SKM-1 (cell line): ENCODE measurements at regions not wholly inside any gene's neighbourhood (a gene's known extent, or its start where the extent isn't known, plus 50 kb on each side); places are given as distances from the start of the nearest gene placed in this dataset.

Experiments used
- DNase-seq: peaks from one replicate; lab custom pipeline; 2025; ENCODE audit not compliant: unreplicated experiment; lab: John Stamatoyannopoulos, UW

- DNase-seq, result no peak
Measured at GRCh38 chr13:40434516-40435397, 231.7 kb downstream of the FOXO1 start.

DNA sequence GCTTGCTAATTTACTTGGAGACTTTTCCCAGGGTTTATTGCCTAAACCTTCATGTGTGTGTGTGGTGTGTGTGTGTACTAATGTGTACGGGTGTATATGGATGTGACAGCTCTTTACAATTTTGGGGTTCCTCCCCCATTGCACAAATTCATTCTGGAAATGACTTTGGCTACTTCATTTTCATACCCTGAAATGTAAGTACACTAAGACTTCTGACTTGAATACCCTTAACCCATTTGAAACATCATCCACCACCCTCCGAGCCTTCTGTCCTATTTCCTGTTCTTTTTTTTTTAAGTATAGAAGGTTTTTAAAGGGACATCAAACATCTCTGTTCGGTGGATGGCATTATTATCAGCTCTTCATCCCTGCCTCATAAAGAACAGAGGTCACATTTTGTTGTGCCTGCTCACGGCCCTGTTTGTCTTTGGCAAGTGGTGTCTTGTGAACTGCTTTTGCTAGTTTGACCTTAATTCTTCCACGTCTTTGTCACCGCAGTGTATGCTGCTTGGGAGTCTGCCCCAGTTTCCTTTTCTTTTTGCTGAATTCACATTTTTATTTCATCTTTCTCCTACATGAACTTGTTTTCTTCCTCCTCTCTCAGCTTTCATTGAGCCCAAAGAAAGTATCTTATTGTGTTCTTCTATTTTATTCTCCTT is 228.3 kb downstream of the FOXO1 start:
- no peak for DNase-seq

DNA sequence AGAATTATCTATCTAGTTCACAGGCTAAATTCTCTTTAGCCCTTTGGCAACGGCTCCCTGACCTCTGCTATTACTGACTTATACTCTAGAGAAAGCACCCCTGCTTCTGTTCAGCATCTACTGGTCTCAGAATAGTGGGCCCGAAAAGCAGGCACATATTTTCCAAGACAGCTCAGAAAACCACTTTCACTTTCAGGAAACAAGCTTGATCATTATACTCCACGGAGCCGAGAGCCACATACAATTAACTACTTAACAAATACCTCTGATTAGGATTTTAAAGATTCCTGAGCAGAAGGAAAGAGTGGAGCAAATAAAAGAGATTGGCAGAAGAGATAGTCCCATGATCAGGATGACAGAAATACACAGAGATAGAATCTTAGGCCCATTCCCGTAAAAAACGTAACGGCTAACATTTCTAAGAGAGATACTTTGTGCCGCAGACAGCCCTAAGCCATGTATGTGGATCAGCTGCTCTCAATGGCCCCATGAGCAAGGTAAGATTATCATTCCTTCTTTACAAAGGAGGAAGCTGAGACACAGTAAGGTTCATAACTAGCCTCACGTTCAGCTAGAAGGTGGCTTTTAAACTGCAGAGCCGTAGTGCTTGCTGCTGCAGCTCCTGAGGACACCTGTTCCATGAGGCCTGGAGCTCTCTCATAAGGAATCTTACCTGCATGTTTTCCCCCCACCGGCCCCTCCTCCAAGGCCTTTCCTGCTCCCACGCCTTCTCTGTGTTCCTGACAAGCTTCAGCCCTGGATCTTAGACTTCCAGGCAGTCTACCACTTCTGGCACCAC is 227.2 kb downstream of the FOXO1 start:
- no peak for DNase-seq

DNA sequence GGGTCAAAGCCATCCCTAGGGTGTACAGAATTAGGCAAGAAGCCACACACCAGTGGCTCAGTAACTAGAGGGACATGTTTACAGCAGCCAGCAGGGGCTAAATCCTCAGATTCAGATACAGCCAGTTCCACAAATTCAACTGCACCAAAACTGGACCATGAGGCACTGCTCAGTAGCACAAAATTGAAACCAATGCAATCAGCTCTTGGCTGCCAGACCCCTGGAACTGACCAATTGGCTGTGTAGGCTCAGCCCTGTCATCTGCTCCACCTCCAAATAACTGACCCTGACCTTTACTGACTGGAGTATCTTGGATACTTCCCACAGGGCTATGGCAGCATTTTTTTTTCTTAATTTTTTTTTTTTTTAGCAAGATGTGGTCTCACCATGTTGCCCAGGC is 226.5 kb downstream of the FOXO1 start:
- DNase-seq, result no peak

- no peak for DNase-seq
Measured at GRCh38 chr13:40440990-40441820, 225.2 kb downstream of the FOXO1 start.

DNA sequence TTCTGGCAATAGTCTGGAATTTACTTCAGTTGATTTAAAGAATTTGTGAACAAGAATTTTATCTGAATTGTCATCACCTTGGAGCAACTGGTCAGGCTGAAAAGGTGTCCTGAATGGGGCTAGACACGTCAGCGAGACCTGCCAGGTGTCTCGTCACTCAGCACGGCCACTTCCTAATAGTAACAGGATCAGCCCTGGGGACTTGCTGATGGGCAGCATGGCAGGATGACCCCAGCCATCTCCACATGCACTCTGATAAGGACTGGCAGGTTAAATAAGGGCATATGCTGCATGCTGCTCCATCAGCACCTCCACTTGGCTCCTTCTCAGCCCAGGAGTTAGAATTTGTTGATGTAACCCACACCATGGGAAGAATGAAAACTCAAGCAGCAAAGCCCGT is 224.2 kb downstream of the FOXO1 start:
- no peak for DNase-seq

GRCh38 chr13:40442826-40443225 is 223.6 kb downstream of the FOXO1 start:
- DNase-seq, result no peak

DNA sequence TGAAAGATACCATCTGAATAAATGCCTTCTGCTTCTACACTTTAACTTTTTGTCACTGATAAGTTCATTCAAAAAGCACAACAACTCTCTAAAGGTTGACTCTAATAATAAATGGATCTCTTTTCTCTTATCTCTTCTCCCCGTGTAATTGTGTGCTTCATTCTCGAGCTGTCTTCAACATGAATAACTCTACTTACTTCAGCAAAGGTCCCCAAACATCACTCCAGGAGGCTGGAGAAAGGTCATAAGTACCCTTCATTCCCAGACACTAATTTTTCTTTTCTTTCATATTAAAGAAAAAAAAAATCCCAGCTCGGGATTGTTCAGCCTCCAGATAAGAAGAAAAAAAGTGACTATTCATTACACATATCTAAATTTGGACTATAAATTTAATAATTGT is 222.2 kb downstream of the FOXO1 start:
- DNase-seq, result no peak

GRCh38 chr13:40445557-40445990 is 220.9 kb downstream of the FOXO1 start:
- DNase-seq, result no peak

GRCh38 chr13:40446365-40446764 is 220.1 kb downstream of the FOXO1 start:
- DNase-seq, result no peak

DNA sequence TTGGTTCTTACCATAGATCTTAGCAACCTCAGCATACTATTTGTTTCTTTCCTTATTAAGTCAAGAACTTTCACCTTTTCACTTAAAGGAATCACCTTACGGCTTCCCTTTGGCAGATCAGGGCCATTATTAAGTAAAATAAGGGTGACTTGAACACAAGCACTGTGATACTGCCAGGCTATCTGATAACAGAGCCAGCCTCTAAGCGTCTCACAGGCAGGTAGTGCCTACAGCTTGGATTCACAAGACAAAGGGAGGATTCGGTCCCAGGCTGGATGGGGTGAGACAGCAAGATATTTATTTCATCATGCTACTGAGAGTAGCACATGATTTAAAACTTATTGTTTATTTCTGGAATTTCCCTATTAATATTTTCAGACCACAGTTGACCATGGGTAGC is 218.6 kb downstream of the FOXO1 start:
- no peak for DNase-seq

DNA sequence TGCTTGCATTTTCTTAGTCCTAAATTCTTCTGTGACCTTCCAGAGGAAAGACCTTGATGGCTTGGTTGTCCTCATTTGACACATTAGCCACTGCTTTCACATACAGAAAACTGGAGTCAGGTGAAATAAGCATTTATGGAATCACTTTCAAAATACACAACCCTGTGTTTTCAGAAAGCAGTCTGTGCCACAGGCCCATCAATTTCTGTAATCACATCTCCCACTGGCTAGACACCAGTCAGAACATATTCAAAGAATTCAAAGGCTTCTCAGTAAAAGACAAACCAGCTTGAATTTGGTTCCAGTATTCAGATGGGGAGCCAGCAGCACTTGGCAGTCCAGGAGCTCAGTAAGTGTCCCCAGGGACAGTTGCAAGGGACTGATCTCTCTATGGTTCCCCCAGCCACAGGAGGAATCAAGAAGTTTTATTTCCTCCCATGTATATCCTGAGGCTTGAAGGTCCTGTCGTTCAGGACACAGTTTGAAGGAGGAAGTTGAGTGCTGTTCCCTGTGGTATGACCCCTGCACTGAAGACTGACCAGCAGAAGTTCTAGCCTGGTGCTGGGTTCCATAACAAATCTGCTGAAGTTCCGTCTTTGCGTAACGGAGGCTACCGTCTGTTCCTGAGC is 214.3 kb downstream of the FOXO1 start:
- peak; percentile 6 for DNase-seq

- DNase-seq, result no peak
Measured at GRCh38 chr13:40452741-40453334, 213.6 kb downstream of the FOXO1 start.

DNA sequence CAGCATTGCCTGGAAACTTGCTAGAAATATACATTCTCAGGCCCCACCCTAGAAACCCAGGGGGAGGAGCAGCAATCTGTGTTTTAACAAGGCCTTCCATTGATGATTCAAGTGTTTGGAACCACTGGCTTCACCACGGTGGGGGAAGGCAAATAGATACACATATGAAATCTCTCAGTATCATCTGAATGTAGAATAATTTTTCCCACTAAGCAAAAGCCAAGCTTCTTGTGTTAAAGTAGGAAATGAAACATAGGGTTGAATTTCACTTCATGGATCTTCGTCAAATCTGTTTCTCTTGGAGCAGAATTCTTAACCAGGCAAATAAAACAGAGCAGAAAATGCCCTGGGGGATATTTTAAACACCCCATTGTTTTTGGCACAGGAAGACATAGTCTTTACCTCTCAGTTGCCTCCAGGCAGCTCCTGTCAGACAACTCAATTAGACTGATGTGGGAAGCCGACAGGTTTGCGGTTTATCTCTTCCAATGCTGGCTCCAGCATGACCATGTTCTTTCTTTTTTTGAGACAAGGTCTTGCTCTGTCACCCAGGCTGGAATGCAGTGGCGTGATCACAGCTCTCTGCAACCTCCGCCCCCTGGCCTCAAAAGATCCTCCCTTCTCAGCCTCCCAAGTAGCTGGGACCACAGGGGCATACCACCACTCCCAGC is 213.0 kb downstream of the FOXO1 start:
- DNase-seq, result no peak

DNA sequence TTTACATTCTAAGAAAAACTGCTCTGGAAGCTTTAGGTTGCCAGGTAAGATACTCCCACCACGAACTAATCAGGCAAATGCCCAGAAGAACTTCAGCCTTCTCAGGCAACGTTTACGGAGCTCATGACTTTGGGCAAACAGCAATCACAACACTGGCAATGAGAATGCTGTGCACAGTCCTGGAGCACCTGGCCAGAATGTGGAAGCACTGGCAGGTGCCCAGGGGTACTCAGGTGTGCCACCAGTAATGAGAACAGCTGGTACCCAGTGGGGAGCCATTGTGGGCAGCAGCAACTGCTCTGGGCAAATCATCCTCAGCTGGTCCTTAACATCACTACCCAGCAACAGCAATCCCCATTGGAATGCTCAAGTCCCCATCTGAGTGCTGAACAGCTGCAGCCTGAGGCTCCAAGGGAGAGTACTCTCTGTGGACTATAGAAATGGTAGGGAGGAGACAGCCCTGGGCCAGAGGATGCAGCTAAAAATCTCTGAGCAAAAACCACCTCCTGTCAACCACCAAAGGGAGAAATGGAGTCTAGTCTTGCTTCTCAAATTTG is 210.0 kb downstream of the FOXO1 start:
- no peak for DNase-seq

GRCh38 chr13:40456979-40457553 is 209.4 kb downstream of the FOXO1 start:
- no peak for DNase-seq

GRCh38 chr13:40457929-40458719 is 208.3 kb downstream of the FOXO1 start:
- DNase-seq, result no peak

DNA sequence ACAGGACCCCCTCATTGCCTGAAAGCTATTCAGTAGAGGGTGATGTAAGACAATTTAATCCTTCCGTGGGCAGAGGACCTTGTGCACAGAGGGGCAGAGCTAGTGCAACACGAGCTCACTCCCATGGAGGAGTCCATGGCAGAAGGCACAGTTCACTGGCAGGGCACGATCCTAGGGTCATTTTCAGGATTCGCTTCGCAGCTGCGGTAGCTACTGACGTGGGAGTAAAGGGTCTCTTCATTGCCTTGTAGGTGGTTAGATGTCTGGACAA is 207.8 kb downstream of the FOXO1 start:
- DNase-seq, result no peak
